ENCODE measurements at regions not wholly inside any gene's neighbourhood (a gene's known extent, or its start where the extent isn't known, plus 50 kb on each side); places are given as distances from the start of the nearest gene placed in this dataset.

DNA sequence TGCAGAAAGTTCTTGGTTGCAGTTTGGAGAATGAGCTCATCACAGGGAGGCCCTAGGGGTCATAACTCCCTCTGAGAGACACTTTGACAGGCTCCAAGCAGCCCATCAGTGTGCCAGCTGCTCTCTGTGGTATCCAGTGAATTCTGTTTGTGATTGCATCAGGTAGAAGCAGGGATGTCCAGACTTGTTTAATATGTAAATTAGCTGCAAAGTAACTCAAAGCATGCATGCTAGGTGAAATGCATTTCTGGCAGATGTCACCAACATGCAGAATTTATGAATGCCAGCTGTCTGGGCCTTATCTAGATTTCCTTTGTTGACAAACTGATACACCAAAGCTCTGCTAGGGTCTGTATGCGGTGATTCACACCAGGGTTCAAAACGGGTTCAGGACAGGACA is 123.6 kb upstream of the MTNR1B start:
- no peak overlapping the region for H3K4me3 ChIP-seq (ENCODE audit: low read depth, low read length)
- no peak for TF ChIP-seq CTCF (IDR thresholded peaks at IDR 0.05; ENCODE audit: insufficient read depth, low read length, missing control alignments)
- ChIA-PET POLR2A (no interaction called here), CTCF (no interaction called here)
- DNase-seq (ENCODE audit: low read depth, low spot score): no peak

DNA sequence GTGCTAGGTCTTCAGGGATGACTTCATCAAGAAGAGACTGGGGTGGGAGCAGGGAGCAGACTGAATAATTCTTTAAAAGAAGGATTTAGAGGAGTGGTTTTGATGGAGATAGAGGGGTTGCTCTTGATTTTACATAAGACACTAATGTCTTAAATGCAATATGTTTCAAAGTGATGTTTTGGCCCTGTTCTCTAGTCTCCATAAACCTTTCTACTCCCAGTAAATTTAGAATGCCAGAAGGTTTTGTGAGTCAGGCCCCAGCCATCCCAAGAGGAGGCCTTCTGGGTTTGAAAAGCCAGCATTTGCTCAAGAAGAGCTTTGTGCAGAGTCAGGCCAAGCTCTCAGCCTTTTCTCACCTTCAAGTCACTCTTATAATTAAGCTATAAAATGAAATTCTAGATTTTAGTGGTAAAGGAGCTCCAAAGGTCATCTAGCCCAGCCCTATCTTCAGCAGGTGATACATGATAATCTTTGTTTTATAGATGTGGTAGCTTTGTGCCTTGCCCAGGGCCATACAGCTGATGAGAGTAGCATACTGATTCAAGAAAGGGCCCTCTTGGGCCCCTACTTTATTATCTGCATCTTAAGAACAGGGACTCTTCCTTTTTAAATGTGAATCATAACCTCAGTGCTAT is 122.8 kb upstream of the MTNR1B start:
- no peak for DNase-seq (ENCODE audit: low read depth, low spot score)
- no peak for TF ChIP-seq CTCF (IDR thresholded peaks at IDR 0.05; ENCODE audit: insufficient read depth, low read length, missing control alignments)
- no peak overlapping the region for H3K4me3 ChIP-seq (ENCODE audit: low read depth, low read length)
- POLR2A ChIA-PET: no interaction called here
- CTCF ChIA-PET: no interaction called here

- POLR2A ChIA-PET: no interaction called here
- CTCF ChIA-PET: no interaction called here
- DNase-seq (ENCODE audit: low read depth, low spot score): no peak
- no peak overlapping the region for H3K4me3 ChIP-seq (ENCODE audit: low read depth, low read length)
- no peak for TF ChIP-seq CTCF (IDR thresholded peaks at IDR 0.05; ENCODE audit: insufficient read depth, low read length, missing control alignments)
These were observed 120.9 kb upstream of the MTNR1B start for GRCh38 chr11:92848578-92848977.

- no peak for TF ChIP-seq CTCF (IDR thresholded peaks at IDR 0.05; ENCODE audit: insufficient read depth, low read length, missing control alignments)
- H3K4me3 ChIP-seq (ENCODE audit: low read depth, low read length): no peak overlapping the region
- POLR2A ChIA-PET: no interaction called here
- no peak for DNase-seq (ENCODE audit: low read depth, low spot score)
- CTCF ChIA-PET: interaction anchor here (1.0 kb wide), 1 partner anchor 27 kb away, joined by 3 read pairs; no protein-coding TSS in a partner anchor
These were observed 119.1 kb upstream of the MTNR1B start for GRCh38 chr11:92850296-92850826.

DNA sequence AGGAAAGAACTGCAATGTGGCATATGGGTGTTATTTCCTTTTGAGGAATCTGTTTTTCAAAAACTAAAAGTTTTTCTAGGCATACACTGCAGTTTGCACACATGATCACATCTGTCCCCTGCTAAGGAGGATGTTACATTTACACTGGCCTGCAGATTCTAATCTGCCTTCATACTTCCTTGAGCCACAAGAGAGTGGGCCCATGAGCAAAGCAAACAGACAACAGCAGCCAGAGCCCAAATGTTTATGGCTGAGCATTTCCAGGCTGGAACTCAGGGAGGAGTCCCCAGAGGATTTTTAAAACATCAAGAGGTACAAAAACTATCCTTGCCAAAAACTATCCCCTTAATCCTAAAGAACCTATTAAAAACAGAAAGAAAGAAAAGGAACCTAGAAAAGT is 117.2 kb upstream of the MTNR1B start:
- no peak overlapping the region for H3K4me3 ChIP-seq (ENCODE audit: low read depth, low read length)
- ChIA-PET POLR2A (no interaction called here), CTCF (no interaction called here)
- no peak for DNase-seq (ENCODE audit: low read depth, low spot score)
- TF ChIP-seq CTCF (IDR thresholded peaks at IDR 0.05; ENCODE audit: insufficient read depth, low read length, missing control alignments): no peak

- no peak for DNase-seq (ENCODE audit: low read depth, low spot score)
- ChIA-PET POLR2A (no interaction called here), CTCF (no interaction called here)
- TF ChIP-seq CTCF (IDR thresholded peaks at IDR 0.05; ENCODE audit: insufficient read depth, low read length, missing control alignments): no peak
- no peak overlapping the region for H3K4me3 ChIP-seq (ENCODE audit: low read depth, low read length)
These were observed 116.5 kb upstream of the MTNR1B start for GRCh38 chr11:92852946-92853345.

Measured in AG04449 (cell line).